OCI-LY3 (cell line): ENCODE measurements at regions not wholly inside any gene's neighbourhood (a gene's known extent, or its start where the extent isn't known, plus 50 kb on each side); places are given as distances from the start of the nearest gene placed in this dataset.

Source experiments
- H2AFZ ChIP-seq: fragments of 200-600, 300-600 bp; shearing (Covaris generic); 2 replicates; pipeline ENCODE4 v1.6.0; 2014; ENCODE audit warnings: antibody characterized with exemption, low read depth, low read length
- H3K27ac ChIP-seq: fragments of 200-600, 300-600 bp; sonication (generic); 2 replicates; pipeline ENCODE4 v1.5.1; 2014; ENCODE audit warnings: mild to moderate bottlenecking, low read length, moderate library complexity, mixed read lengths
- H3K27me3 ChIP-seq: fragments of 200-600, 300-600 bp; sonication (generic); 2 replicates; pipeline ENCODE4 v1.6.1; 2014; ENCODE audit warnings: low read depth, low read length, mixed read lengths
- H3K36me3 ChIP-seq: fragments of 200-600, 300-600 bp; sonication (generic); replicated peaks from 2 replicates; pipeline ENCODE3; 2014; ENCODE audit warnings: low read depth, low read length, mixed read lengths
- H3K4me1 ChIP-seq: fragments of 300-600, 200-600 bp; sonication (generic); 2 replicates; pipeline ENCODE4 v1.6.1; 2014; ENCODE audit warnings: low read length, mixed read lengths
- H3K4me2 ChIP-seq: fragments of 200-600, 300-600 bp; sonication (generic); 2 replicates; pipeline ENCODE4 v1.6.1; 2014; ENCODE audit warnings: low read length, mixed read lengths
- H3K4me3 ChIP-seq: fragments of 300-600, 200-600 bp; sonication (generic); 2 replicates; pipeline ENCODE4 v1.5.1; 2014; ENCODE audit warnings: antibody characterized with exemption, mild to moderate bottlenecking, low read length, moderate library complexity
- H3K79me2 ChIP-seq: fragments of 300-600, 200-600 bp; shearing (Covaris generic); 2 replicates; pipeline ENCODE4 v1.6.1; 2014; ENCODE audit warnings: mild to moderate bottlenecking, low read length, mixed read lengths
- H3K9ac ChIP-seq: fragments of 300-600, 200-600 bp; shearing (Covaris generic); 2 replicates; pipeline ENCODE4 v1.6.0; 2014; ENCODE audit warnings: mild to moderate bottlenecking, low read length, moderate library complexity
- H3K9me3 ChIP-seq: fragments of 200-600, 300-600 bp; shearing (Covaris generic); 2 replicates; pipeline ENCODE4 v1.6.1; 2014; ENCODE audit warnings: low read length, mixed read lengths; ENCODE audit not compliant: insufficient read depth
- H4K20me1 ChIP-seq: fragments of 200-600, 300-600 bp; sonication (generic); 2 replicates; pipeline ENCODE4 v1.6.1; 2016; ENCODE audit warnings: low read length, mixed read lengths; ENCODE audit not compliant: insufficient read depth
- EZH2phosphoT487 ChIP-seq: fragments of 200-600 bp; shearing (Covaris generic); IDR thresholded peaks from 2 replicates; pipeline ENCODE4 v1.6.1; 2018; ENCODE audit warnings: antibody characterized with exemption, mixed run types, low read depth
- TF ChIP-seq, protein P1 (sequence below): fragments of 200-600, 300-600 bp; sonication (generic); IDR thresholded peaks from 2 replicates; pipeline ENCODE4 v1.5.1; 2014; ENCODE audit warnings: antibody characterized with exemption, low read length, low read depth

DNA sequence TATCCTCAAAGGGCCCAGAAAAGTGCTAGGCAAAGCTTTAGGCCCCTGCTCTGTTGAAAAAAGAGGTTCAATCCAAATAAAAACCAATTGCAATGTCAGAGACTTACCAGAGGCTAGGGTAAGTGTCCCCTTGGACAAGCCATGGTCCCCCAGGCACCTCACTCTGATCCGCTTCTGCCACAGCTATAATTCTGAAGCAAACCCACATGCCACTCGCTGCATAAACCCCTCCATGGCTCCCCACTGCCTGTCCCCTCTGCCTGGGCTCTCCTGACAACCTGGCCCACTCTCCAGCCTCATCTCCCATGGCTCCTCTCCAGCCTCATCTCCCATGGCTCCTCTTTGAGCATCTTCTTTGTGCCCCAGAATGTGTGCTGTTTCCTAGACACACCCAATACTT, 169.6 kb upstream of the TLE3 start:
- no peaks in the 10 kb centered on the region for H3K9me3 ChIP-seq
- peaks cover 97% of the 10 kb centered on the region for H3K4me1 ChIP-seq
- no peaks in the 10 kb centered on the region for H4K20me1 ChIP-seq
- TF ChIP-seq EZH2phosphoT487 = no peak
- TF ChIP-seq, protein P1, sequence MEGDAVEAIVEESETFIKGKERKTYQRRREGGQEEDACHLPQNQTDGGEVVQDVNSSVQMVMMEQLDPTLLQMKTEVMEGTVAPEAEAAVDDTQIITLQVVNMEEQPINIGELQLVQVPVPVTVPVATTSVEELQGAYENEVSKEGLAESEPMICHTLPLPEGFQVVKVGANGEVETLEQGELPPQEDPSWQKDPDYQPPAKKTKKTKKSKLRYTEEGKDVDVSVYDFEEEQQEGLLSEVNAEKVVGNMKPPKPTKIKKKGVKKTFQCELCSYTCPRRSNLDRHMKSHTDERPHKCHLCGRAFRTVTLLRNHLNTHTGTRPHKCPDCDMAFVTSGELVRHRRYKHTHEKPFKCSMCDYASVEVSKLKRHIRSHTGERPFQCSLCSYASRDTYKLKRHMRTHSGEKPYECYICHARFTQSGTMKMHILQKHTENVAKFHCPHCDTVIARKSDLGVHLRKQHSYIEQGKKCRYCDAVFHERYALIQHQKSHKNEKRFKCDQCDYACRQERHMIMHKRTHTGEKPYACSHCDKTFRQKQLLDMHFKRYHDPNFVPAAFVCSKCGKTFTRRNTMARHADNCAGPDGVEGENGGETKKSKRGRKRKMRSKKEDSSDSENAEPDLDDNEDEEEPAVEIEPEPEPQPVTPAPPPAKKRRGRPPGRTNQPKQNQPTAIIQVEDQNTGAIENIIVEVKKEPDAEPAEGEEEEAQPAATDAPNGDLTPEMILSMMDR = no peak
- peak overlapping the region; percentile 66; the same call in 1 of the 2 replicates for H3K9ac ChIP-seq
- H3K4me2 ChIP-seq = peak overlapping the region; percentile 81
- H3K4me3 ChIP-seq = no peak overlapping the region
- no peak overlapping the region for H3K27ac ChIP-seq
- no peaks in the 10 kb centered on the region for H3K36me3 ChIP-seq
- no peaks in the 10 kb centered on the region for H3K27me3 ChIP-seq
- H3K79me2 ChIP-seq = 0 out of 2 replicates have a peak, but pooled peaks cover 3% of the 10 kb centered on the region
- H2AFZ ChIP-seq = no peak overlapping the region

DNA sequence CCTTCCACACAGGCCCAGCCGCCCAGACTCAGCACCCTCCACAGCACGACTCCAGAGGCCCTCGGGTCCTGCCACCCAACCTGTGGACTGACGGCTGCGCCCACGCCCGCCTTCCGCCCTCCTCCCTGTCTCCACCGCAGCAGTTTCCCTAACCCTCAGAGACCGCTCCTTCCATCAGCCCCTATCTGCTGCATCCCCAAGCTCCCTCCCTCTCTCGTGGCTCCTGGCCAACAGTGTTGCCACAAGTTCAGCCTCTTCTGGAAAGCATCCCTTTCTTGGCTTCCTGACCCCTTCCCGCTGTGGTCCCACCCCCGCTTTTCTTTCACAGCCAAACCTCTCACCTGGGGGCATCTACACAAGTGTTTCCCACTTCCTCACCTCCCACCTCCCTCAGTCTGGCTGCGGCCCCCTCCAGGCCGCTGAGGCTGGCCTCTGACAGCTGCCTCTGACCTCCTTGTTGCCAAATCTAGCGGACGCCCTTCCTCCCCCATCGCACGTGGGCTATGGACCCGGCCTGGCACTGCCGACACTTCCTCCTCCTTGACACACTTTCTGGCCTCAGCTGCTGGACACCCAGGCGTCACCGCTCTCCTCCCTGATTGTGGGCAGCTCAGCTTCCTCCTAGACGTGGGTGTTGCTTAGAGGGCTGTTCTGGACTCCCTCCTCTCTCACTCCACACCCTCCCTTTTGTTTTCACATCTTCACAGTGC, 168.8 kb upstream of the TLE3 start:
- Histone ChIP-seq H3K9ac (peak overlapping the region; percentile 62; the same call in 1 of the 2 replicates), H3K4me3 (no peak overlapping the region), H3K27ac (no peak overlapping the region; the same call in 1 of the 2 replicates), H2AFZ (no peak overlapping the region), H3K36me3 (no peaks in the 10 kb centered on the region), H3K27me3 (no peaks in the 10 kb centered on the region), H3K9me3 (no peaks in the 10 kb centered on the region), H3K79me2 (0 out of 2 replicates have a peak, but pooled peaks cover 3% of the 10 kb centered on the region), H3K4me2 (peak overlapping the region; percentile 77), H4K20me1 (no peaks in the 10 kb centered on the region), H3K4me1 (peaks cover 99% of the 10 kb centered on the region)
- no peak for TF ChIP-seq EZH2phosphoT487
- TF ChIP-seq, protein P1 = no peak

DNA sequence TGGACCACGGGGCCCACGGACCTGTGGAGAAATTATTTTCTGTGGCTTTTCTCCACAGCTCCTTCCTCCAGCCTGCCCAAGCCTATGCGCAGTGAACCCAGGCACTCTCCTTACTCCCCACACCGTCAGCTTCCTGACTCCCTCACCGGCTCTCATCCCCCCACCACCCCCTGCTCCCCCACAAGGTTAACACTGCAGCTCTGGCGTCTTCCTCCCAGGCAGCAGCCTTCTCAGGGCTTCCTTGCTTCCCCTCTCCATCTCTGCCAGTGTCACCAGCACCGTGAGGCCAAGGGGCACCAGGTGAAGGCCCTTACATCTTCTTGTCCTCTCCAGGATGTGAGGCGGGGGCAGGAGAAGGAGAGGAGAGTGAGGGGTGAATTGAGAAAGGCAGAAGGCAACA, 168.3 kb upstream of the TLE3 start:
- no peak overlapping the region for H2AFZ ChIP-seq
- 0 out of 2 replicates have a peak, but pooled peaks cover 3% of the 10 kb centered on the region for H3K79me2 ChIP-seq
- H3K36me3 ChIP-seq = no peaks in the 10 kb centered on the region
- H3K27ac ChIP-seq = no peak overlapping the region
- H3K27me3 ChIP-seq = no peaks in the 10 kb centered on the region
- no peaks in the 10 kb centered on the region for H4K20me1 ChIP-seq
- peaks cover 99% of the 10 kb centered on the region for H3K4me1 ChIP-seq
- TF ChIP-seq, protein P1 = no peak
- TF ChIP-seq EZH2phosphoT487 = no peak
- no peak overlapping the region for H3K4me3 ChIP-seq
- H3K9me3 ChIP-seq = no peaks in the 10 kb centered on the region
- peak overlapping the region; percentile 77; the same call in 1 of the 2 replicates for H3K4me2 ChIP-seq
- H3K9ac ChIP-seq = peak overlapping the region; percentile 62; the same call in 1 of the 2 replicates

DNA sequence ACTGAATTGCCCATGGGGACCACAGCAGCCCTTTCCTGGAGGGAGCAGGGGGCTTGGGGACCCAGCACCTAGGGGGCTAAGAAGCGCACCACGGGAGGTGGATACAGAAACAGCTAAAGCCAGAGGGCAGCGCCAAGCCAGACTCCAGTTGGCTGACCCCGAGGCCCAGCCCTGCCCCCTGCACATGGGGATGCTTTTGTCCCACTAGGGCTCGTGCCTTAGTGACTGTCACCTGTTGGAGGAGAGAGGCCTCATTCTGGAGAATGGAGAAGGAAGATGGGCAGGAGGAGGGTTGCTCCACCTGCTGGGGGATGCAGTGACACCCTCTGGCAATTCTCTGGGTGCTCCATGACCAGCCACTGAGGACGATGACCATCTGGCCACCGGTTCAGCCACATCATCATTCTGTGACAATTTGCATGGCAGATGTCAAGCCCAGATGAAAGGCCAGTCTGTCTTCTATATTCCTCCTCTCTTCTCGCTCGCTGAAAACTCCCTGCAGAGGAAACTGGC, 167.8 kb upstream of the TLE3 start:
- Histone ChIP-seq H3K79me2 (0 out of 2 replicates have a peak, but pooled peaks cover 3% of the 10 kb centered on the region), H3K36me3 (no peaks in the 10 kb centered on the region), H3K27me3 (no peaks in the 10 kb centered on the region), H3K9me3 (no peaks in the 10 kb centered on the region), H3K9ac (peak overlapping the region; percentile 62; the same call in 1 of the 2 replicates), H2AFZ (no peak overlapping the region), H4K20me1 (no peaks in the 10 kb centered on the region), H3K4me1 (peaks cover 99% of the 10 kb centered on the region), H3K27ac (peak overlapping the region; percentile 77; the same call in 1 of the 2 replicates), H3K4me2 (peak overlapping the region; percentile 77; the same call in 1 of the 2 replicates), H3K4me3 (no peak overlapping the region)
- TF ChIP-seq, protein P1 = peak; percentile 60
- no peak for TF ChIP-seq EZH2phosphoT487
